GM19467 (cell line): ENCODE measurements at regions not wholly inside any gene's neighbourhood (a gene's known extent, or its start where the extent isn't known, plus 50 kb on each side); places are given as distances from the start of the nearest gene placed in this dataset.
"Not testable (repeated sequence)": the region's sequence is repeated elsewhere in the genome, so short reads cannot be mapped to it uniquely, and the experiment has no call there.

Experiments
- ATAC-seq: cut with Tn5 transposase; IDR thresholded peaks from one replicate; pipeline ENCODE4 v1.9.1; 2021; ENCODE audit warnings: mild to moderate bottlenecking, moderate library complexity; ENCODE audit not compliant: unreplicated experiment

DNA sequence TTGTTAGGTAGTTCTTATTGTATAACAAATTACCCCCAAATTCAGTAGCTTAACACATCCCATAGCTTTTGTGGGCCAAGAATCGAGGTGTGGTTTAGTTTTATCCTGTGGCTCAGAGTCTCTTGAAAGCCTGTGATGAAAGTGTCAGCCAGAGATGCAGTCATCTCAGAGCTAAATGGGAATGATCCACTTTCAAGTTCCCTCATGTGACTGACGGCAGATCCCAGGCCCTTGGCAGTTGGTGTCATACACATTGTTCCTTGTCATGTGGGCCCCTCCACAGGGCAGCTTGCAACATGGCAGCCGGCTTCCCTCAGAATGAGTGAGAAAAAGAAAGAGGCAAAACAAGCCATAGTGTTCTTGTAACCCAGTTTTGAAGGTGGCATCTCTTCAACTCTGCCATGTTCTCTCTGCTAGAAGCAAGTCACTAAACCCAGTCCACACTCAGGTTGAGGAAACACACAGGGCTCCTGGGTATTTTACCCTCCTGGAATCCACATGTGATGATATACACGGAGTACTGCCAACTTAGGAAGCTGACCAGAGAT lies 153.1 kb upstream of the LRRC61 start:
- ATAC-seq = not testable (repeated sequence)

DNA sequence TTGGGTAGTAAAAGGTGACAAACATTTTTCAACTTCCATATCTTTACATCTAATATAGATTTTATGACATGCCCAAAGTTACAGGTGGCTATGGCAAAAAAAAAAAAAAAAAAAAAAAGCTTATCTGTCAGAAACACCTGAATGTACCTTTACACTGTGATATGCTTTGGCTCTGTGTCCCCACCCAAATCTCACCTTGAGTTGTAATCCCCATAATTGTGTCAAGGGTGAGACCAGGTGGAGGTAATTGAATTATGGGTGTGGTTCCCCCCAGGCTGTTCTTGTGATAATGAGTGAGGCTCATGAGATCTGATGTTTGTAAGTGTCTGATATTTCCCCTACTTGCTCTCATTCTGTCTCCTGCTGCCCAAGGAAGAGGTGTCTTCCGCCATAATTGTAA lies 139.6 kb upstream of the LRRC61 start:
- not testable (repeated sequence) for ATAC-seq

- peak; percentile 76 for ATAC-seq
Observed at GRCh38 chr7:150189963-150190362, 133.2 kb upstream of the LRRC61 start.

GRCh38 chr7:150192541-150192940 lies 130.6 kb upstream of the LRRC61 start:
- ATAC-seq = not testable (repeated sequence)

GRCh38 chr7:150193866-150194265 lies 129.3 kb upstream of the LRRC61 start:
- ATAC-seq = not testable (repeated sequence)
